Neural cell (in vitro differentiated cells): ENCODE measurements at regions not wholly inside any gene's neighbourhood (a gene's known extent, or its start where the extent isn't known, plus 50 kb on each side); places are given as distances from the start of the nearest gene placed in this dataset.

Source experiments
- H2AFZ ChIP-seq: fragments of 200-600, 300-800 bp; sonication (generic), shearing (Covaris generic); 2 replicates; pipeline ENCODE4 v1.6.0; 2014; ENCODE audit warnings: low read depth, mild to moderate bottlenecking, antibody characterized with exemption, low read length, moderate library complexity
- H3F3A ChIP-seq: fragments of 200-600 bp; shearing (Covaris generic); 2 replicates; pipeline ENCODE4 v1.6.1; 2016; ENCODE audit warnings: mild to moderate bottlenecking, moderate library complexity, mixed read lengths, antibody characterized with exemption, low read length; ENCODE audit not compliant: insufficient read depth, poor library complexity, severe bottlenecking
- H3K27ac ChIP-seq: fragments of 200-600, 300-800 bp; sonication (generic), shearing (Covaris generic); 2 replicates; pipeline ENCODE4 v1.5.1; 2014; ENCODE audit warnings: mild to moderate bottlenecking, low read length, moderate library complexity
- H3K27me3 ChIP-seq: fragments of 300-800, 200-600 bp; sonication (generic), shearing (Covaris generic); 2 replicates; pipeline ENCODE4 v1.6.0; 2014; ENCODE audit warnings: mild to moderate bottlenecking, low read depth, low read length, moderate library complexity; ENCODE audit not compliant: insufficient read depth
- H3K36me3 ChIP-seq: fragments of 300-800, 200-600 bp; sonication (generic), shearing (Covaris generic); 2 replicates; pipeline ENCODE4 v1.5.1; 2014; ENCODE audit warnings: mild to moderate bottlenecking, antibody characterized with exemption, low read length, moderate library complexity; ENCODE audit not compliant: insufficient read depth
- H3K4me2 ChIP-seq: fragments of 300-800, 200-600 bp; sonication (generic), shearing (Covaris generic); 2 replicates; pipeline ENCODE4 v1.6.0; 2014; ENCODE audit warnings: mild to moderate bottlenecking, low read length
- H3K4me3 ChIP-seq: fragments of 300-800, 200-600 bp; sonication (generic), shearing (Covaris generic); 2 replicates; pipeline ENCODE4 v1.5.1; 2014; ENCODE audit warnings: mild to moderate bottlenecking, low read length, moderate library complexity
- H3K79me2 ChIP-seq: fragments of 200-600 bp; shearing (Covaris generic); replicated peaks from 2 replicates; pipeline ENCODE4 v1.6.0; 2014; ENCODE audit warnings: mild to moderate bottlenecking, low read length, moderate library complexity; ENCODE audit not compliant: insufficient read depth
- H3K9ac ChIP-seq: fragments of 300-800, 200-600 bp; sonication (generic), shearing (Covaris generic); 2 replicates; pipeline ENCODE4 v1.6.1; 2016; ENCODE audit warnings: mild to moderate bottlenecking, low read length, mixed read lengths
- H3K9me2 ChIP-seq: fragments of 200-600 bp; shearing (Covaris generic); 2 replicates; pipeline ENCODE4 v1.6.1; 2016; ENCODE audit warnings: mild to moderate bottlenecking, low read length, mixed read lengths; ENCODE audit not compliant: insufficient read depth
- H3K9me3 ChIP-seq: fragments of 200-600, 300-800 bp; sonication (generic), shearing (Covaris generic); 2 replicates; pipeline ENCODE4 v1.6.1; 2016; ENCODE audit warnings: mild to moderate bottlenecking, mixed run types, low read length, moderate library complexity, mixed read lengths
- H4K20me1 ChIP-seq: fragments of 200-600 bp; shearing (Covaris generic); 2 replicates; pipeline ENCODE4 v1.6.1; 2016; ENCODE audit warnings: mild to moderate bottlenecking, mixed run types; ENCODE audit not compliant: insufficient read depth
- CTCF ChIP-seq: fragments of 450-650 bp; IDR thresholded peaks from 2 replicates; pipeline ENCODE4 v1.5.1; 2014; ENCODE audit warnings: antibody characterized with exemption, mild to moderate bottlenecking, moderate library complexity; ENCODE audit not compliant: poor library complexity, severe bottlenecking
- EP300 ChIP-seq: fragments of 450-650 bp; conservative IDR thresholded peaks from 2 replicates; pipeline ENCODE4 v1.6.1; 2014; ENCODE audit warnings: antibody characterized with exemption, mild to moderate bottlenecking, moderate library complexity; ENCODE audit not compliant: poor library complexity, severe bottlenecking
- EZH2 ChIP-seq: fragments of 200-600, 300-800 bp; shearing (Covaris generic), sonication (generic); IDR thresholded peaks from 2 replicates; pipeline ENCODE4 v1.6.1; 2014; ENCODE audit warnings: antibody characterized with exemption, low read length, borderline replicate concordance, mild to moderate bottlenecking; ENCODE audit not compliant: insufficient read depth, poor library complexity, severe bottlenecking
- MXI1 ChIP-seq: fragments of 450-650 bp; conservative IDR thresholded peaks from 2 replicates; pipeline ENCODE4 v1.6.1; 2014; ENCODE audit warnings: antibody characterized with exemption, mild to moderate bottlenecking; ENCODE audit not compliant: poor library complexity, severe bottlenecking
- POLR2AphosphoS5 ChIP-seq: IDR thresholded peaks from 2 replicates; pipeline ENCODE4 v1.6.1; 2012
- RAD21 ChIP-seq: fragments of 450-650 bp; conservative IDR thresholded peaks from 2 replicates; pipeline ENCODE4 v1.6.1; 2014; ENCODE audit warnings: antibody characterized with exemption, mild to moderate bottlenecking, moderate library complexity
- REST ChIP-seq: IDR thresholded peaks from 2 replicates; pipeline ENCODE4 v1.6.1; 2012; ENCODE audit warnings: borderline replicate concordance
- SMC3 ChIP-seq: fragments of 450-650 bp; conservative IDR thresholded peaks from 2 replicates; pipeline ENCODE4 v1.6.1; 2014; ENCODE audit warnings: antibody characterized with exemption, mild to moderate bottlenecking, moderate library complexity; ENCODE audit not compliant: poor library complexity
- TAF1 ChIP-seq: IDR thresholded peaks from 2 replicates; pipeline ENCODE4 v1.6.1; 2012; ENCODE audit warnings: low read depth

GRCh38 chr6:40966860-40967259, 72.2 kb downstream of the UNC5CL start:
- no peaks in the 10 kb centered on the region for H3K27me3 ChIP-seq
- H3K27ac ChIP-seq, result no peak overlapping the region
- H3K9me2 ChIP-seq, result no peaks in the 10 kb centered on the region
- H3K79me2 ChIP-seq, result no peaks in the 10 kb centered on the region
- H3K36me3 ChIP-seq, result no peaks in the 10 kb centered on the region
- H3K4me3 ChIP-seq, result no peak overlapping the region
- H3K4me2 ChIP-seq, result no peak overlapping the region
- no peaks in the 10 kb centered on the region for H3K9me3 ChIP-seq
- no peak overlapping the region for H2AFZ ChIP-seq
- no peak overlapping the region for H3K9ac ChIP-seq
- no peaks in the 10 kb centered on the region for H4K20me1 ChIP-seq
- no peaks in the 10 kb centered on the region for H3F3A ChIP-seq
- TF ChIP-seq REST (no peak), EP300 (no peak), TAF1 (no peak), RAD21 (no peak), SMC3 (no peak), CTCF (no peak), POLR2AphosphoS5 (no peak), MXI1 (no peak), EZH2 (no peak)

GRCh38 chr6:40965046-40965445, 74.0 kb downstream of the UNC5CL start:
- H3K36me3 ChIP-seq, result no peaks in the 10 kb centered on the region
- no peak overlapping the region for H2AFZ ChIP-seq
- H3K4me2 ChIP-seq, result no peak overlapping the region
- no peak overlapping the region for H3K4me3 ChIP-seq
- no peak for TF ChIP-seq SMC3
- no peak for TF ChIP-seq RAD21
- no peak for TF ChIP-seq CTCF
- TF ChIP-seq EZH2, result no peak
- TF ChIP-seq REST, result no peak
- TF ChIP-seq MXI1, result no peak
- no peak for TF ChIP-seq EP300
- TF ChIP-seq POLR2AphosphoS5, result no peak
- TF ChIP-seq TAF1, result no peak
- no peaks in the 10 kb centered on the region for H4K20me1 ChIP-seq
- no peaks in the 10 kb centered on the region for H3K9me2 ChIP-seq
- no peak overlapping the region for H3K9ac ChIP-seq
- no peaks in the 10 kb centered on the region for H3F3A ChIP-seq
- no peaks in the 10 kb centered on the region for H3K9me3 ChIP-seq
- no peaks in the 10 kb centered on the region for H3K79me2 ChIP-seq
- no peaks in the 10 kb centered on the region for H3K27me3 ChIP-seq
- H3K27ac ChIP-seq, result no peak overlapping the region
